GM18907 (cell line): ENCODE measurements at regions not wholly inside any gene's neighbourhood (a gene's known extent, or its start where the extent isn't known, plus 50 kb on each side); places are given as distances from the start of the nearest gene placed in this dataset.
"Not testable (repeated sequence)": the region's sequence is repeated elsewhere in the genome, so short reads cannot be mapped to it uniquely, and the experiment has no call there.

Experiments
- ATAC-seq: cut with Tn5 transposase; IDR thresholded peaks from one replicate; pipeline ENCODE4 v1.9.1; 2021; ENCODE audit warnings: mild to moderate bottlenecking, moderate library complexity; ENCODE audit not compliant: unreplicated experiment

DNA sequence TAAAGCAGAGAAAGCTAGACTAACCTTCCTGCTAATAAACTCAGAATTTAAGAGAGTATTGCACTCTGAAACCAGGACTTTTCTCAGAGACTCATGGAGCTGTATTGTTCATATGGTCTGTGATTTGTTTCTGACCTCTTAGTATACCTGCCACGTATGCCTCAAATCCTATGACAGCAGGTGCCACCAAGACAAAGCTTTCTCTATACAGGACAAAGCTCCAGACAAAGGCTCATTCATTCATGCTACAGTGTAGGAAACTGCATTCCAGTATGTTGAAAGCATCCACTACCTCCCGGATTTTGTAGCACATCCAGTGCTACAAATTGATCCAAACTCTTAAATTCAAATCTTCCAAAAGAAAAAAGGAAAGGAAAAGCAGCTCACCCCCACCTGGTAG is 178.3 kb downstream of the CHIC2 start:
- ATAC-seq = no peak

DNA sequence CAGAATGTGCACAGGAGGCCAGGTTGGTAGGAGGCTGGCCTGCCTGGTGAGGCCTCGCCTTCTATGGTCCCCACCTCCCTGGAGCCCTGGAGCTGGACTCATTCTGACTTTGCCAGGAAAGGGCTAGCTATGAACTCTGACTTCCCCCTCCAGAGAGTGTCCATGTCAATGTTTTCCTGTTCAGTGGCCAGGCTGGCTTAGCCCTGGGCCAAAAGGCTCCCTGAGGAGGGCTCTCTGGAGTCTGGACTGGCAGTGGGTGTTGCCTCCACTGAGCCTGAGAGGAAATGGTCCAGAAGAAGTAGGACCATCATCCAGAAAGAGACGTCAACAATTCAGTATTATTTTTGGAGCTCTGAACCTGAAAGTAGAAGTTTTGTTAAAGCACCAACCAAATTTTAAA is 178.7 kb downstream of the CHIC2 start:
- no peak for ATAC-seq

DNA sequence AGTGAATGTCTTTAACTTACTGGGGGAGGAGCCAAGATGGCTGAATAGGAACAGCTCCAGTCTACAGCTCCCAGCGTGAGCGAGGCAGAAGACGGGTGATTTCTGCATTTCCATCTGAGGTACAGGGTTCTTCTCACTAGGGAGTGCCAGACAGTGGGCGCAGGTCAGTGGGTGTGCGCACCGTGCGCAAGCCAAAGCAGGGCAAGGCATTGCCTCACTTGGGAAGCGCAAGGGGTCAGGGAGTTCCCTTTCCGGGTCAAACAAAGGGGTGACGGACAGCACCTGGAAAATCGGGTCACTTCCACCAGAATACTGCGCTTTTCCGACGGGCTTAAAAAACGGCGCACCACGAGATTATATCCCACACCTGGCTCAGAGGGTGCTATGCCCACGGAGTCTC is 187.3 kb downstream of the CHIC2 start:
- ATAC-seq = not testable (repeated sequence)

DNA sequence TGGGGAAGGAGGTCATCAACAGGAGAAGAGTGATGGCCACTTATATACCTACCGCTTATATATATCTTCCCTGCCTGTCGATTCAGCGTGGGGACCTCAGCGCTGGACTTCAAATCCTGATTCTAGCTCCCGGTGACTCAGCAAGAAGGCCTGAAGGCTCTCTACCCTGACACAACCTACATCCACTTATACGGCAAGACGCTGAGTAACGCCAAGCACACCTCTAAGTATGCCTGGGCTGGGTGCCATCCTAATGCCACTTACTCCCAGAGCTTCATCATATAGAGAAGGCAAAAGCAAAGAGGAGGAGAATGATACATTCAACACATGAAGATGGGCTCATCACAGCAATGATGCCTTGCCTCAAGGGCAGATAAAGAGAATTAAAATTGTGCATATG is 198.3 kb downstream of the CHIC2 start:
- ATAC-seq = no peak

DNA sequence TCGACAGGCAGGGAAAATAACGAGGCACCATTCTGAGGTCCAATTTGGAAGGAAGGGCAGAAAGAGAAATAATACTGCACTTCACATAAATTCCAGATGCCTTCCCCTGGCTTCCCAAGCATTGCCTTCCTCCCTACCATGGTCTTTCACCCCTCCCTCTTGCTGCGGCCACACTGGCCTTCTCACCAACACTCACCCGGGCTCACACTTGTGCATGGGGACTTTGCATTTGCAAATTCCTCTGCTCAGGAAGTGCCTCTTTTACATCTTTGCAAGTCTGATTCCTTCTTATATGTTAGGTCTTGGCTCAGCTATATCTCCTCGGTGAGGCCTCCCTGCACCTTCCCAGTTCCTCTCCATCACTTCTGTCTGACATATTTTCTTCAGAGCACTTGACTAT is 199.4 kb downstream of the CHIC2 start:
- no peak for ATAC-seq

DNA sequence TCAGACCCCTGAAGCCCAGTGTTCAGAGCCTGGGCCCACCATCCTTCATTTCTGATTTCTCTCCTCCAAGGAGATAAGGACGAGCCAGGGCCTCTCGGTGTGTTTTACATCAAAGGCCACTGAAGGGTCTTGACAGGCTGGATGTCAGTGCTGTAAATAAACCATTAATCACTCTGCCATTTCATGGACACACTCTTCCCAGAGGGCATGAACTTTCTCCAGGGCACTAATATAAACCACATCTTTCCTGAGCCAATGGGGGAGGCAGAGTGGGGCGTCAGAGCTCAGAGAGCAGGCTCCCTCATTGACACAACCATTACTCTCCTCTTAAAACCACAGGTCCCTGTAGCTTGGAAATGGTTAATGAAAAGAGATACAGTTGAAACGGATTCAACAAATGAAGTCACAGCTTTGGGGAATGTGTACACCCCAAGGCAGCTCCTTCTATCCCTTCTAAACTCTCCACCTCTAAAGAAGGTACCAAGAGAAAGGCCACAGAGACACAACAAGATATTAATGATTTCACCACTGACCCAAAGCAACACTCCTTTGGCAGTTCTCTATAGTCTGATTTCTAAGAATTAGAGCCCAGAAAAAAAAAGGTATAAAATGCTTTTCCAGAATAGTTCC is 200.6 kb downstream of the CHIC2 start:
- no peak for ATAC-seq

DNA sequence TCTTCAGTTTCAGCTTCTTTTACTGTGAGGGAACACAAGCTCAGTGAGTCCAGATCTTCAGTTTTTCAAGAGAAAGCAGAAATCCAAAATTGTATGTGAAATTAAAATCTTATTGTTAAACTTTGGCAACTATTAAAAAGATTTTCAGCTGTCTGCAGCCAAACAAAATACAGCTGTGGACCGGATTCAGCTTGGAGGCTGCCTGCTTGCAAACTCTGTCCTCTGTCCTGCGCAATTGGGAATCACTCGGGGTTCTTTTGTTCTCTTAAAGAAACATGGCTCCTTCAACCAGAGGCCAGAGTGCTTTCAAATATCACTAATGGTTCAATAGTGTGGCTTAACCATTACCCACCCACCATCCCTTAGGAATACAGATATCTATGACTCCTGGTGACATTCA is 201.2 kb downstream of the CHIC2 start:
- ATAC-seq = no peak

DNA sequence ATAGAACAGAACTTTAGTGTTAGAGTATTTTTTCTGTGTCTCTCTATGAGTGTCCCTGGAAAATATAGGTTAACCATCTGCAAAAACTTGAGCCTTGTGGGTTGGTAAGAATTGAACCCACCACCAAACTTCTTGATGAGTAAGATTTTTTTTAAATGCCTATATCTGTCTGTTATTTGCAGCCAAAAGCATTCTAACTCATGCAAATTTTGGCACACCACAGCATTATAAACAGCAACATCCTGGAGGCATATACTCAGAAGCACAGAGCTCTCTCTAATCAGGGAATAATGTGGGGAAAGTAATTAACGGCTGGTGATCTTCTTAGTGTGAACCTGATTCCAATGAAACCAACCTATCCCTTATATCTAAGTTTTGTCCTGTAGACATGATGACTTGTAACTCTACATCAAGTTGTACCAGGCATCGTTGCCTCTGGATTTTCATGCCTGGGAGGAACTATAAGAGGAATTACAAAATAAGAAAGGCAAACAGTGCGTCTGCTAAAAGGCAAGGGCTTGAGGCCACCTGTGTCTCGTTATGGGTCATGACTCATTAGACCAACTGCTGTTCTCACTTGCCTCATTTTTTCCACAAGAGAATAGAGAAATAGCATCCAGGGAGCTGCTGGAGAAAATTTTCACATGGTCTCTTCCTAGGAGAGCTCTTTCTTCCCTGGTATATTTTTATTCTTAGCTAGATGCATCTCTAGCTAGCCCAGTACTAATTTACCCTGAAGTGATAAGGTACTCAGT is 202.4 kb downstream of the CHIC2 start:
- no peak for ATAC-seq

DNA sequence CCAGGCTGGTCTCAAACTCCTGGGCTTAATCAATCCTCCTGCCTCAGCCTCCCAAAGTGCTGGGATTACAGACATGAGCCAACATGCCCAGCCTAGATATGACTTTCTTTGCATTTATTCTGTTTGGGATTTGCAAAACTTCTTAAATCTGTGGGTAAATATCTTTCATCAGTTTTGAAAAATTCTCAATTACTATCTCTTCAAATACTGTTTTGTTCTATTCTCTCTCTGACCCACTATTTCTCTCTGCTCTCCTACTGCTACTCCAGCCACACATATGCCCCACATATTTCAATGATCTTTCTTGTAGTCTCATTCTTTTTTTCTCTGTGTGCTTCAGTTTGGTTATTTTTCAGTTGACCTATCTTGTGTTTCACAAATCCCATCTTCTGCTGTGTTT is 205.1 kb downstream of the CHIC2 start:
- ATAC-seq = no peak

DNA sequence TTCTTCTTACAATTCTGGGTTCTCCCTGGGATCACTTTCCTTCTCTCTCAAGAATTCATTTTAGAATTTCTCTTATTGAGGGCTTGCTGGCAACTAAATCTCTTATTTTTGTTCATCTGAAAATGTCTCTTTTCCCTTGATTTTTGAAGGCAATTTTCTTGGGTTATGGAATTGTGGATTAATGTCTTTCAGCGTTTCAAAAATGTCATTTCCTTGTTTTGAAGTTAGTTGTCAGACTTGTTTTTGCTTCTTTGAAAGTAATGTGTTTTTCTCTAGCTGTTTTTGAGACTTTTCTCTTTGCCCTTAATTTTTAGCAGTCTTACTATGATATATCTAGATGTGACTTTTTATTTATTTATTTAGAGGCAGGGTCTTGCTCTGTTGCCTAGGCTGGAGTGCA is 205.7 kb downstream of the CHIC2 start:
- ATAC-seq = no peak

DNA sequence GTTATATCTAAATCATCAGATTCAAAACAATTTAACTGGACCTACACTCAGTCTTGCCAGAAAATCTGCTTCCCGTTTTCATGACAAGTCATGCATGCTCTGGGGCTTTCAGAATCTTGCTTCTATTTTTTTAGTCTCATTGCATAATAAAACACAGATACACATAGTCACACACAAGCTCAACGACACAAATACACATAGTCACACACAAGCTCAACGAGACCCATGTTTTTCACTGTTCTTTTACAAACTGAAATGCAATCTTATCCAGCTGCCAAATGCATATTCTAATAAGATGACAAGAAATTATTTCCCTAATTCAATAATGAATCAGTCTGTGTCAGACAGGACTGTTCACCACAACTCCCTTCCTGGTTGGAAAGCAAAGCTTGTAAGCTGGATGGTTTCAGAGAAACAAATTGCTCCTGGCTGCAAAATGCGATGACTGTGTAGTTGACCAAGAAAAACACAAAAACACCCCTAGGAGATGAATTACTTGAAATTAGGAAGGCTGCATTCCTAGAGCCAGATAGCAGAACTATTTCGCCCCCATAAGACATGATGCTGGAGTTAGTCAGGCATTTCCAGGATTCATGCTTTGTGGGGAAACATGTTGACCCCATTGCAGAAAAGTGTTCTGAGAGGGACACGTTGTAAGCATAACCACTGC is 208.7 kb downstream of the CHIC2 start:
- ATAC-seq = no peak

DNA sequence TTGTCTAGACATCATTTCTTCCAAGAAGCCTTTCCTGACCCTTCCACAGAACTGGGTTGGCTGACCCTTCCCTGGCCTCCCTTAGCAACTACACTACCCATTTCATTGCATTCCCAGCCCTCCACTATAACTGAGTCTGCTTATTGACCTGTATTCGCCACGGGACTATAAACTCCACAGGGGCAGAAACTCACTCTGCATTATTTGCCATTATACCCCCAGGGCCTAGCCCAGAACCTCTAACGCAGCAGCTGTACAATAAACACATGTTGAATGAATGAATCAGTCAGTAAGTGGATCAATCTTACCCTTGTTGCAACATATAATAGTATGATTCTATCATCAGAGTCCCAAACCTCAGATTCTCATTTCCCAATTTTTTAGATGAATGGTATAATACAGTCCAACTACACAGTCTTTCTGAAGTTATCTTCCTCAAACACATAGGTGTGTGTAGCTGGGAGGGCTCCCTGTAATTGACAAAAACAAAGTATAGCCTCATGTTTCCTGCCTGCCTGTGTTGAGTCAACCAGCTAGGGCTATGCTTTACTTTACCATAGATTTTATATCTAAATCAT is 209.3 kb downstream of the CHIC2 start:
- no peak for ATAC-seq

DNA sequence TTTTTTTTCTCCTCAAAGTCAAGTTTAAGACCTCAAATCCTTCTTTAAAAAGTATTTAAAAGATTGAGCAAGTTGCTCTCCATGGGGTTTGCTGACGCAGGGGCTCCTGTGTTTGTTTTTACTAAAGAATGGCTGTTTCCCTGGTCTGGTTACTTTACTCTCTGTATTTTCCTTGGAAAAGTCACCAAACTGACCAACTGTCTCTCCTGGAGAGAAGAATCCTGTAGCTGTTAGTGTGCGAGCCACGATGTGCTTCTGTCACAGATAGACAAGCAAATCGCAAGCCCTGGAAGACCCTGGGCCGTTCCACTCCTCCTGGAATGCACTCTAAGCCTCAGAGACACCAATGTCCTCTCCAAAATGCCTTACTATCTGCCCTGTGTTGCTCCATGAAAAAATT is 212.1 kb downstream of the CHIC2 start:
- no peak for ATAC-seq

DNA sequence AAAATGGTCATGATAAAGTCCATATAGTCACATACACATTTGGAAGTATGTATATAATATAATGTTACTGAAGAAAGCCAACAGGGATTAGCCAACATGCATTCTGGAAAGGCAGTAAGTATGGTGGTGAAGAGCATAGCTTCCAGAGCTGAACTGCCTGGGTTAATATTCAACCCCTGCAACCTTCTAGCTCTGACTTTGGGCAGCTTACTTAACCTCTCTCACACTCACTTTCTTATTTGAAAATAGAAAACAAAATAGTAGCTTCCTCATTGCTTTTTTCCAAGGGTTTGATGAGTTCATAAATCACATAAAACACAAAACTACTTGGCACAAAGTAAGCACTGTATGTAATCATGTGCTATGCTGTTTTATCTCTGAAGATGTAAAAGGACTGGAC is 216.4 kb downstream of the CHIC2 start:
- ATAC-seq = no peak

DNA sequence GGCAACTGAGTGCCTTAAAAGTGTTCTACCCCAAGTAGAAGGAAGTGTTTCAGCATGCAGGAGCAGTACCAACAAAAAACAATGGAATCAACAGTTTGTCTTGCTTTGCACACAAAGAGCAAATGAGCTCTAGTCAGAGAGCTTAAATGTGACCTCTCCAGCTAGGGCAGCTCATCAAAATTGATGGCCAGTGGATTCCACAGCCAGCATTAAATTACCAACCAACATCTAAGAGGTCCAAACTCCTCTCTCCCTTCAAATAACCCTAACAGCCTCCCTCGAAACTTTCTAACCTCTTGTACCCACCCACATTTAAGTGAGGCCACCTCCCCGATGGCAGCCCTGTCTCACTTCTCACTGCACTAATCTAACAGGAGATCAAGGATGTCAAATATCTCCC is 219.9 kb downstream of the CHIC2 start:
- no peak for ATAC-seq

DNA sequence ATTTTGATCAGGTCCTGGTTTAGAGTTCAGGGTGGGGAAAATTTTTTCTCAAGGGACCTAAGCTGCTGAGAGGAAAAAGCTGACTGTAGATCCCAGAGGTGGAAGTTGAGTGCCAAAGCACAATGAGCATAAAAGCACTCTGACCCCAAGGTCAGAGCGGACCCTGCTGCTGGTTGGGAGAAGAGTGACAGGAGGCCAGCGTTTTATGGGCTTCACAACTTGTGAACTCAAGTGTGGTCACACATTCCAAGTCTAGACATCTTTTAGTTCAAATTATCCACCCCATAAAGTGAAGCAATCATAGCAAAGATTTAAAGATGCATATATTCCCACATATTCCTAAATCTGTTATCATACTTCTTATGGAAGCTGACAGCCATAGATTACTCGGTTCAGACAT is 220.3 kb downstream of the CHIC2 start:
- no peak for ATAC-seq

DNA sequence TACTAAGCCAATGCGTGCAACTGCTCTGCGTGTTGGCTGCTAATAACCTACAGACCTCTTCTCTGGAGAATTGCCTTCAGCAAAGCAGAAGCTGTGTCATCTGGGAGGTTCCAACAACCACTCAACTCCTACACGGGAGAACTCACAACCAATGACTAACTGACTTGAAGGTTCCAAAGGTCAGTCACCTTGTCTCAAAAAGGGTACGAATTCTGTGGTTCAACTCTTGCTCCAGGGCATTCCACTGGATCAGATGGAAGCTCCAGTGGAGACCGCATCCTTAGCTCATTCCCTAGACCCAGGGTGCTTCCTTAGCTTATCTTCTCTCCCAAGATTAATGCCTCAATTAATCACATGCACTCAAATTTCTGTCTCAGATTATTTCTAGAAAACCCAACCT is 222.7 kb downstream of the CHIC2 start:
- no peak for ATAC-seq

DNA sequence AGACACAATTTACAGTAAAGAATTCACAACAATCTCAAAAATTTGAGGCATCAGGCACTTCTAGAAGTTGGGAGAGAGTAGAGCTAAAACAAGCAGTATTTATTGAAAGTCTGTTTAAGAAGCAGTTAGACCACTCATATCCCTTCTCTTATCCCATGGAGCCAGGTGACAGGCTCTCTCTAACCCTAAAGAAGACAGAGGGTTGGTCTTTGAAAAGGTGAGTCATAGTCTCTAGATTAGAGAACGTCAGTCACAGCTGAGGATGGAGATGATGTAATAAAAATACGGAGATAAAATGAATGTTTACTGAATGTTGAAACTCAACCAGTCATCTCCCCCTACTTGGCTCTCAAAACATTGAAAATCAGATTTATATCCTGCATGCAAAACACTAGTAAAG is 223.8 kb downstream of the CHIC2 start:
- no peak for ATAC-seq

DNA sequence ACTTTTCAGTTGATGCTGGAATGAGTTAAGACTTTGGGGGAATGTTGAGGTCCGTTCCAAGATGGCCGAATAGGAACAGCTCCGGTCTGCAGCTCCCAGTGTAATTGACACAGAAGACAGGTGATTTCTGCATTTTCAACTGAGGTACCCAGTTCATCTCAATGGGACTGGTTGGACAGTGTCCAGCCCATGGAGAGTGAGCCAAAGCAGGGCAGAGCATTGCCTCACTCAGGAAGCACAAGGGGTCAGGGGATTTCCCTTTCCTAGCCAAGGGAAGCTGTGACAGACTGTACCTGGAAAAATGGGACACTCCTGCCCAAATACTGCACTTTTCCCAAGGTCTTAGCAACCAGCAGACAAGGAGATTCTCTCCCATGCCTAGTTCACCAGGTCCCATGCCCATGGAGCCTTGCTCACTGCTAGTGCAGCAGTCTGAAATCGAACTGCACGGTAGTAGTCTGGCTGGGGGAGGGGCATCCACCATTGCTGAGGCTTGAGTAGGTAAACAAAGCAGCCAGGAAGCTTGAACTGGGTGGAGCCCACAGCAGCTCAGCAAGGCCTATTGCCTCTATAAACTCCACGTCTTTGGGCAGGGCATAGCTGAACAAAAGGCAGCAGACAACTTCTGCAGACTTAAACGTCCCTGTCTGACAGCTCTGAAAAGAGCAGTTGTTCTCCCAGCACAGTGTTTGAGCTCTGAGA is 231.0 kb downstream of the CHIC2 start:
- not testable (repeated sequence) for ATAC-seq

DNA sequence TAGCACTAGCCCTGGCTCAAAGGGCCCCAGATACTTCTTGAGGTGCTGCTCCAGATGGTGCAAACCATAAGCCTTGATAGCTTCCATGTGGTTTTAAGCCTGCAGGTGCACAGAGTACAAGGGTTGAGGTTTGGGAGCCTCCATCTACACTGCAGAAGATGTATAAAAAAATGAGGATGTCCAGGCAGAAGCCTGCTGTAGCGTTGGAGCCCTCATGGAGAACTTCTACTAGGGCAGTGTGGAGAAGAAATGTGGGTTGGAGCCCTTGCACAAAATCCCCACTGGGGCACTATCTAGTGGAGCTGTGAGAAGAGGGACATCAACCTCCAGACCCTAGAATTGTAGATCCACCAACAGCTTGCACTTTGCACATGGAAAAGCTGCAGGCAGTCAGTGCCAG is 231.9 kb downstream of the CHIC2 start:
- no peak for ATAC-seq

DNA sequence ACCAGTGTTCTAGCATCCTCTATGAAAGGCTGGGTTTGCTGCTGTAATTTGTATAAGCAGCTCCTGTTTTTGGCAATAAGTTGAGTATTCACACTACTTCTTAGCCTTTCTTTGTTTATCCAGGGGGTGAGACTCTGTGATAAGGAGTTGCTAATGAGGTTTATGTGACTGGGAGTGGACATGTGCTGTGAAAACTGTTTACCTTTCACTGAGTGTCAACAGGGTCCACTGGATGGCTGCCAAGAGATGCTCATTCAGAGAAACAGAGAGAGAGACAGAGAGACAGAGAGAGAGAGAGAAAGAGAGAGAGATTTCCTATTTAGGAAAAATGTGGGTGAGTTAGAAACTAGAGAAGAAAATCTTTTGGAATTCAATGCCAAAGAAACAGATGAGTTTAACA is 233.9 kb downstream of the CHIC2 start:
- no peak for ATAC-seq
